SJSA1 (cell line): ENCODE measurements at regions not wholly inside any gene's neighbourhood (a gene's known extent, or its start where the extent isn't known, plus 50 kb on each side); places are given as distances from the start of the nearest gene placed in this dataset.

ENCODE experiments used
- DNase-seq, 2 experiments: peaks; one replicate each; pipeline ENCODE4 v3.0.0-alpha.2; 2015 to 2020; ENCODE audit warnings: low spot score in 2 of 2, low read depth in 1 of 2
- H3K27ac ChIP-seq: fragments of 250-450 bp; sonication (Bioruptor Pico); 2 replicates; pipeline ENCODE4 v1.5.1; 2020; ENCODE audit warnings: mild to moderate bottlenecking, moderate library complexity
- H3K27me3 ChIP-seq: fragments of 250-450 bp; sonication (Bioruptor Pico); replicated peaks from 2 replicates; pipeline ENCODE4 v1.5.1; 2020; ENCODE audit warnings: mild to moderate bottlenecking, moderate library complexity
- H3K36me3 ChIP-seq: fragments of 250-450 bp; sonication (Bioruptor Pico); 2 replicates; pipeline ENCODE4 v1.5.1; 2020; ENCODE audit warnings: mild to moderate bottlenecking
- H3K4me1 ChIP-seq: fragments of 250-450 bp; sonication (Bioruptor Pico); replicated peaks from 2 replicates; pipeline ENCODE4 v1.6.1; 2021; ENCODE audit warnings: mild to moderate bottlenecking
- H3K4me3 ChIP-seq: fragments of 250-450 bp; sonication (Bioruptor Pico); 2 replicates; pipeline ENCODE4 v1.5.1; 2020; ENCODE audit warnings: mild to moderate bottlenecking
- H3K9me3 ChIP-seq: fragments of 250-450 bp; sonication (Bioruptor Pico); replicated peaks from 2 replicates; pipeline ENCODE4 v1.5.1; 2020; ENCODE audit warnings: mild to moderate bottlenecking

- no peak for DNase-seq
- 0 out of 2 replicates have a peak, but pooled peaks cover 2% of the 10 kb centered on the region for H3K27me3 ChIP-seq
- H3K4me3 ChIP-seq, result no peak overlapping the region
- H3K9me3 ChIP-seq, result no peaks in the 10 kb centered on the region
- no peak overlapping the region for H3K27ac ChIP-seq
- H3K4me1 ChIP-seq, result no peaks in the 10 kb centered on the region
- H3K36me3 ChIP-seq, result no peaks in the 10 kb centered on the region
Measured at GRCh38 chr13:74338341-74338740, 204.1 kb upstream of the KLF12 start.

- Histone ChIP-seq H3K4me1 (no peaks in the 10 kb centered on the region), H3K27me3 (0 out of 2 replicates have a peak, but pooled peaks cover 2% of the 10 kb centered on the region), H3K9me3 (no peaks in the 10 kb centered on the region), H3K27ac (no peak overlapping the region), H3K36me3 (no peaks in the 10 kb centered on the region), H3K4me3 (no peak overlapping the region)
- DNase-seq, result no peak
Measured at GRCh38 chr13:74336546-74336945, 202.3 kb upstream of the KLF12 start.

- no peaks in the 10 kb centered on the region for H3K9me3 ChIP-seq
- H3K4me1 ChIP-seq, result no peaks in the 10 kb centered on the region
- no peak overlapping the region for H3K27ac ChIP-seq
- no peak for DNase-seq
- H3K27me3 ChIP-seq, result 0 out of 2 replicates have a peak, but pooled peaks cover 2% of the 10 kb centered on the region
- no peak overlapping the region for H3K4me3 ChIP-seq
- no peaks in the 10 kb centered on the region for H3K36me3 ChIP-seq
Measured at GRCh38 chr13:74335370-74335769, 201.2 kb upstream of the KLF12 start.

- Histone ChIP-seq H3K27me3 (no peaks in the 10 kb centered on the region), H3K27ac (no peak overlapping the region), H3K4me1 (no peaks in the 10 kb centered on the region), H3K36me3 (no peaks in the 10 kb centered on the region), H3K9me3 (no peaks in the 10 kb centered on the region), H3K4me3 (no peak overlapping the region)
- DNase-seq, result no peak
Measured at GRCh38 chr13:74329962-74330361, 195.8 kb upstream of the KLF12 start.

GRCh38 chr13:74325106-74325505 is 190.9 kb upstream of the KLF12 start:
- no peaks in the 10 kb centered on the region for H3K27me3 ChIP-seq
- DNase-seq, result no peak

GRCh38 chr13:74324338-74324737 is 190.1 kb upstream of the KLF12 start:
- Histone ChIP-seq H3K4me3 (no peak overlapping the region), H3K27ac (no peak overlapping the region), H3K27me3 (no peaks in the 10 kb centered on the region), H3K36me3 (no peaks in the 10 kb centered on the region), H3K4me1 (no peaks in the 10 kb centered on the region), H3K9me3 (no peaks in the 10 kb centered on the region)
- DNase-seq, result no peak

More at GRCh38 chr13:74325106-74325505, 190.9 kb upstream of the KLF12 start:
- Histone ChIP-seq H3K4me3 (no peak overlapping the region), H3K27ac (no peak overlapping the region), H3K36me3 (no peaks in the 10 kb centered on the region), H3K9me3 (no peaks in the 10 kb centered on the region), H3K4me1 (no peaks in the 10 kb centered on the region)

- Histone ChIP-seq H3K9me3 (no peaks in the 10 kb centered on the region), H3K36me3 (no peaks in the 10 kb centered on the region), H3K27ac (no peak overlapping the region), H3K4me1 (no peaks in the 10 kb centered on the region), H3K27me3 (no peaks in the 10 kb centered on the region), H3K4me3 (no peak overlapping the region)
- no peak for DNase-seq
Measured at GRCh38 chr13:74322562-74322961, 188.4 kb upstream of the KLF12 start.

- DNase-seq, result no peak
- Histone ChIP-seq H3K4me3 (no peak overlapping the region), H3K9me3 (no peaks in the 10 kb centered on the region), H3K27ac (no peak overlapping the region), H3K36me3 (no peaks in the 10 kb centered on the region), H3K4me1 (no peaks in the 10 kb centered on the region), H3K27me3 (no peaks in the 10 kb centered on the region)
Measured at GRCh38 chr13:74320282-74320681, 186.1 kb upstream of the KLF12 start.

- Histone ChIP-seq H3K4me3 (no peak overlapping the region), H3K4me1 (no peaks in the 10 kb centered on the region)
- no peak for DNase-seq
Measured at GRCh38 chr13:74316547-74316946, 182.3 kb upstream of the KLF12 start.

GRCh38 chr13:74306496-74306895 is 172.3 kb upstream of the KLF12 start:
- DNase-seq, result no peak
- Histone ChIP-seq H3K27ac (no peak overlapping the region), H3K9me3 (no peaks in the 10 kb centered on the region)

More at GRCh38 chr13:74316547-74316946, 182.3 kb upstream of the KLF12 start:
- H3K27ac ChIP-seq, result no peak overlapping the region
- no peaks in the 10 kb centered on the region for H3K27me3 ChIP-seq
- no peaks in the 10 kb centered on the region for H3K36me3 ChIP-seq
- no peaks in the 10 kb centered on the region for H3K9me3 ChIP-seq

GRCh38 chr13:74305876-74306275 is 171.7 kb upstream of the KLF12 start:
- H3K9me3 ChIP-seq, result no peaks in the 10 kb centered on the region
- no peak overlapping the region for H3K27ac ChIP-seq
- no peaks in the 10 kb centered on the region for H3K36me3 ChIP-seq
- H3K4me3 ChIP-seq, result no peak overlapping the region
- DNase-seq, result no peak
- no peaks in the 10 kb centered on the region for H3K4me1 ChIP-seq
- no peaks in the 10 kb centered on the region for H3K27me3 ChIP-seq

More at GRCh38 chr13:74306496-74306895, 172.3 kb upstream of the KLF12 start:
- Histone ChIP-seq H3K4me3 (no peak overlapping the region), H3K4me1 (no peaks in the 10 kb centered on the region), H3K27me3 (no peaks in the 10 kb centered on the region), H3K36me3 (no peaks in the 10 kb centered on the region)

- no peaks in the 10 kb centered on the region for H3K27me3 ChIP-seq
- no peaks in the 10 kb centered on the region for H3K36me3 ChIP-seq
- H3K4me1 ChIP-seq, result no peaks in the 10 kb centered on the region
- no peaks in the 10 kb centered on the region for H3K9me3 ChIP-seq
- no peak overlapping the region for H3K4me3 ChIP-seq
- no peak overlapping the region for H3K27ac ChIP-seq
- no peak for DNase-seq
Measured at GRCh38 chr13:74301258-74301935, 167.2 kb upstream of the KLF12 start.

GRCh38 chr13:74300162-74300561 is 166.0 kb upstream of the KLF12 start:
- no peak overlapping the region for H3K27ac ChIP-seq
- H3K27me3 ChIP-seq, result no peaks in the 10 kb centered on the region
- H3K4me1 ChIP-seq, result no peaks in the 10 kb centered on the region
- H3K4me3 ChIP-seq, result no peak overlapping the region
- DNase-seq, result no peak
- H3K36me3 ChIP-seq, result no peaks in the 10 kb centered on the region
- no peaks in the 10 kb centered on the region for H3K9me3 ChIP-seq

- Histone ChIP-seq H3K36me3 (no peaks in the 10 kb centered on the region), H3K9me3 (no peaks in the 10 kb centered on the region), H3K27ac (no peak overlapping the region), H3K4me1 (no peaks in the 10 kb centered on the region), H3K27me3 (no peaks in the 10 kb centered on the region), H3K4me3 (no peak overlapping the region)
- DNase-seq, result no peak
Measured at GRCh38 chr13:74299721-74300120, 165.5 kb upstream of the KLF12 start.

- no peaks in the 10 kb centered on the region for H3K27me3 ChIP-seq
- no peak overlapping the region for H3K4me3 ChIP-seq
- no peaks in the 10 kb centered on the region for H3K9me3 ChIP-seq
- no peaks in the 10 kb centered on the region for H3K36me3 ChIP-seq
- H3K4me1 ChIP-seq, result no peaks in the 10 kb centered on the region
- no peak overlapping the region for H3K27ac ChIP-seq
- DNase-seq, result no peak
Measured at GRCh38 chr13:74298923-74299322, 164.7 kb upstream of the KLF12 start.
